DOHH2 (cell line): ENCODE measurements at regions not wholly inside any gene's neighbourhood (a gene's known extent, or its start where the extent isn't known, plus 50 kb on each side); places are given as distances from the start of the nearest gene placed in this dataset.

Source experiments
- H3F3A ChIP-seq: fragments of 200-600 bp; sonication (generic), shearing (Covaris generic); 2 replicates; pipeline ENCODE4 v1.6.0; 2016; ENCODE audit warnings: antibody characterized with exemption, mild to moderate bottlenecking; ENCODE audit not compliant: control insufficient read depth, insufficient read depth
- H3K27ac ChIP-seq: fragments of 200-600 bp; sonication (generic); 2 replicates; pipeline ENCODE4 v1.5.1; 2014; ENCODE audit warnings: low read depth, mild to moderate bottlenecking, low read length, moderate library complexity
- H3K27me3 ChIP-seq: fragments of 200-600 bp; sonication (generic); 2 replicates; pipeline ENCODE4 v1.6.1; 2014; ENCODE audit warnings: mild to moderate bottlenecking, low read length, mixed read lengths; ENCODE audit not compliant: control insufficient read depth
- H3K36me3 ChIP-seq: fragments of 200-600 bp; sonication (generic); 2 replicates; pipeline ENCODE4 v1.6.1; 2014; ENCODE audit warnings: mild to moderate bottlenecking, low read length, moderate library complexity, mixed read lengths; ENCODE audit not compliant: control insufficient read depth
- H3K4me1 ChIP-seq: fragments of 200-600 bp; sonication (generic); 2 replicates; pipeline ENCODE4 v1.6.1; 2014; ENCODE audit warnings: mild to moderate bottlenecking, low read length, mixed read lengths; ENCODE audit not compliant: control insufficient read depth
- H3K4me2 ChIP-seq: fragments of 200-600 bp; sonication (generic); 2 replicates; pipeline ENCODE4 v1.6.0; 2014; ENCODE audit warnings: mild to moderate bottlenecking, low read length, moderate library complexity
- H3K4me3 ChIP-seq: fragments of 200-600 bp; sonication (generic); 2 replicates; pipeline ENCODE4 v1.5.1; 2014; ENCODE audit warnings: mild to moderate bottlenecking, low read length, mixed read lengths
- H3K79me2 ChIP-seq: fragments of 200-600 bp; sonication (generic); 2 replicates; pipeline ENCODE4 v1.6.1; 2014; ENCODE audit warnings: mild to moderate bottlenecking, low read length, mixed read lengths; ENCODE audit not compliant: control insufficient read depth
- H3K9me2 ChIP-seq: fragments of 200-600 bp; sonication (generic); replicated peaks from 2 replicates; pipeline ENCODE4 v1.6.1; 2014; ENCODE audit warnings: mild to moderate bottlenecking, low read length, mixed read lengths; ENCODE audit not compliant: control insufficient read depth
- H3K9me3 ChIP-seq: fragments of 200-600 bp; sonication (generic); 2 replicates; pipeline ENCODE4 v1.6.1; 2014; ENCODE audit warnings: antibody characterized with exemption, low read length, mixed read lengths; ENCODE audit not compliant: control insufficient read depth, insufficient read depth
- H4K20me1 ChIP-seq: fragments of 200-600 bp; sonication (generic); 2 replicates; pipeline ENCODE4 v1.6.0; 2014; ENCODE audit warnings: low read depth, mild to moderate bottlenecking, antibody characterized with exemption, low read length, moderate library complexity; ENCODE audit not compliant: control insufficient read depth, insufficient read depth
- CTCF ChIP-seq: fragments of 200-600 bp; sonication (generic); IDR thresholded peaks from one replicate; pipeline ENCODE4 v1.5.1; 2014; ENCODE audit warnings: antibody characterized with exemption, mild to moderate bottlenecking, low read depth, low read length; ENCODE audit not compliant: poor library complexity, severe bottlenecking
- EZH2phosphoT487 ChIP-seq: fragments of 200-600 bp; sonication (generic); IDR thresholded peaks from 2 replicates; pipeline ENCODE4 v1.6.1; 2017; ENCODE audit warnings: borderline replicate concordance, mild to moderate bottlenecking, antibody characterized with exemption, low read length, moderate library complexity, mixed read lengths

GRCh38 chr4:84420608-84421007 lies 78.5 kb downstream of the NKX6-1 start:
- no peak overlapping the region for H3K27ac ChIP-seq
- no peak for TF ChIP-seq EZH2phosphoT487
- no peak for TF ChIP-seq CTCF

DNA sequence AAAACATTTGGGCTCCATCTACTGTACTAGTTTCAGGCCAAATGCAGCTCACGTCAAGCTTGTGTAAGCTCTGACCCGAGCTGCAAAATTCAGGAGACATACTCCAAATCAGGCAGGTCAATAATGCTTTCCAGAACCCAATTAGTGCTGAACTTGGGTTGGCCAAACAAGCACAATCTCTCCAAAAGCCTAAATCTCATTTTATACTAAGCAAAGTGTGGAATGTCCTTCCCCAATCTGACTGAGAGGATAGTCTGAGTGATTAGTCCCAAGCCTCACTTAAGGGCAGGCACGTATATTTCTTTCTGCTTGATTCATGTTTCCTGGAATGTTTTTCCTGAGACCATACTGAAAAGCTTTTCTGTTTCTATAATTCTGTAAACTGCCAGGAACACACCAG lies 79.9 kb downstream of the NKX6-1 start:
- H3K9me3 ChIP-seq: no peaks in the 10 kb centered on the region
- no peaks in the 10 kb centered on the region for H4K20me1 ChIP-seq
- H3K9me2 ChIP-seq: no peaks in the 10 kb centered on the region
- H3K4me1 ChIP-seq: no peaks in the 10 kb centered on the region
- TF ChIP-seq CTCF (no peak), EZH2phosphoT487 (no peak)
- H3F3A ChIP-seq: no peaks in the 10 kb centered on the region
- no peak overlapping the region for H3K4me3 ChIP-seq
- no peaks in the 10 kb centered on the region for H3K79me2 ChIP-seq
- no peaks in the 10 kb centered on the region for H3K36me3 ChIP-seq
- no peak overlapping the region for H3K4me2 ChIP-seq
- no peaks in the 10 kb centered on the region for H3K27me3 ChIP-seq
- H3K27ac ChIP-seq: no peak overlapping the region

More at GRCh38 chr4:84420608-84421007, 78.5 kb downstream of the NKX6-1 start:
- Histone ChIP-seq H3K79me2 (no peaks in the 10 kb centered on the region), H3K9me3 (no peaks in the 10 kb centered on the region), H3K4me1 (no peaks in the 10 kb centered on the region), H3K27me3 (no peaks in the 10 kb centered on the region), H3K4me2 (no peak overlapping the region), H3K4me3 (no peak overlapping the region), H3F3A (no peaks in the 10 kb centered on the region), H3K36me3 (no peaks in the 10 kb centered on the region), H4K20me1 (no peaks in the 10 kb centered on the region), H3K9me2 (no peaks in the 10 kb centered on the region)

DNA sequence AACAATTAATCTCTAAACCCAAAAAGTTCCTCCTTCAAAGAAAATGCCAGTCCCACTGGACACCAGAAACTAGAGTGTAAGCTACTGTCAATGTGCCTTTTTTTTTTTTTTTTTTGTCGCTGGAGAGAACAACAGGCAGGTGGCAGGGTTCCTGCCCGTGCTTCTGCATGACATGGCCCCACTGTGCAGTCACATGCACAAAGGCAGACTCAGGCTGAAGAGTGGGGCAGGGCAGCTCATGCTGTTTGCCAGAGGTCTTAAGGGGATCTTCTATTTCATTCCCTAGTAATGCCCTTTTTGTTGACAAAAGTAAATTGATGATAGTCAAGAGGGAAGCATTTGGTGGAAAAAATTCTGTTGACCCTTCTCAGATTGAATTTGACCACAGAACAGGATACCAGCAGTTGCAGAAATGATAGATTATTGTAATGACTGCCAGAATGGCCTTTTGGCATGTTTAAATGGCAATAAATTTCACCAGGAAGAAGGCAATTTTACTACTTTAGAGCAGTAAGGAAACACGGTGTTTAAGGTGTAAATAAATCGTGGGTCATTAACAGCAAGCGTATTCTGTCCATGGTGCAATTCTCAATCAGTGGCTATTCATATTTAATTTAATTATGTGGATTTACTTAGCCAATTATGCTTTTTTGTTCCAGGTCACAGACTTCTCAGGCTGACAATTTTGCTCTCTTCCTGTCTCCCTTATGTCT lies 80.9 kb downstream of the NKX6-1 start:
- no peaks in the 10 kb centered on the region for H3K36me3 ChIP-seq
- no peaks in the 10 kb centered on the region for H4K20me1 ChIP-seq
- H3K4me3 ChIP-seq: no peak overlapping the region
- TF ChIP-seq CTCF: no peak
- H3K9me3 ChIP-seq: no peaks in the 10 kb centered on the region
- H3F3A ChIP-seq: no peaks in the 10 kb centered on the region
- H3K27ac ChIP-seq: no peak overlapping the region
- no peaks in the 10 kb centered on the region for H3K9me2 ChIP-seq
- H3K27me3 ChIP-seq: no peaks in the 10 kb centered on the region
- no peaks in the 10 kb centered on the region for H3K4me1 ChIP-seq
- no peak overlapping the region for H3K4me2 ChIP-seq
- H3K79me2 ChIP-seq: no peaks in the 10 kb centered on the region
